Sigmoid colon (tissue), 4 donors: ENCODE measurements at regions not wholly inside any gene's neighbourhood (a gene's known extent, or its start where the extent isn't known, plus 50 kb on each side); places are given as distances from the start of the nearest gene placed in this dataset.

Source experiments
- EP300 ChIP-seq, 4 donors: sonication (generic); formaldehyde crosslinking; IDR thresholded peaks; one replicate each; pipeline ENCODE4 v1.6.1; 2017; ENCODE audit warnings: antibody characterized with exemption in 4 of 4
- POLR2A ChIP-seq, 2 donors: fragments of 450-650 bp; IDR thresholded peaks; one replicate each; pipeline ENCODE4 v1.6.1; 2016; ENCODE audit warnings: antibody characterized with exemption in 2 of 2, mild to moderate bottlenecking in 2 of 2, moderate library complexity in 2 of 2
- TF ChIP-seq, protein P1 (sequence below), 4 experiments: fragments of 450-650 bp in 3 of 4; fragments of 200-600 bp in 1 of 4; IDR thresholded peaks; one replicate each; pipeline ENCODE4 v1.5.1; 2016 to 2019; ENCODE audit warnings: antibody characterized with exemption in 4 of 4, mild to moderate bottlenecking in 3 of 4, moderate library complexity in 2 of 4

- TF ChIP-seq, protein P1, sequence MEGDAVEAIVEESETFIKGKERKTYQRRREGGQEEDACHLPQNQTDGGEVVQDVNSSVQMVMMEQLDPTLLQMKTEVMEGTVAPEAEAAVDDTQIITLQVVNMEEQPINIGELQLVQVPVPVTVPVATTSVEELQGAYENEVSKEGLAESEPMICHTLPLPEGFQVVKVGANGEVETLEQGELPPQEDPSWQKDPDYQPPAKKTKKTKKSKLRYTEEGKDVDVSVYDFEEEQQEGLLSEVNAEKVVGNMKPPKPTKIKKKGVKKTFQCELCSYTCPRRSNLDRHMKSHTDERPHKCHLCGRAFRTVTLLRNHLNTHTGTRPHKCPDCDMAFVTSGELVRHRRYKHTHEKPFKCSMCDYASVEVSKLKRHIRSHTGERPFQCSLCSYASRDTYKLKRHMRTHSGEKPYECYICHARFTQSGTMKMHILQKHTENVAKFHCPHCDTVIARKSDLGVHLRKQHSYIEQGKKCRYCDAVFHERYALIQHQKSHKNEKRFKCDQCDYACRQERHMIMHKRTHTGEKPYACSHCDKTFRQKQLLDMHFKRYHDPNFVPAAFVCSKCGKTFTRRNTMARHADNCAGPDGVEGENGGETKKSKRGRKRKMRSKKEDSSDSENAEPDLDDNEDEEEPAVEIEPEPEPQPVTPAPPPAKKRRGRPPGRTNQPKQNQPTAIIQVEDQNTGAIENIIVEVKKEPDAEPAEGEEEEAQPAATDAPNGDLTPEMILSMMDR (IDR thresholded peaks at IDR 0.05) = no peak
- TF ChIP-seq POLR2A (IDR thresholded peaks at IDR 0.05) (no peak), EP300 (IDR thresholded peaks at IDR 0.05) (no peak)
Measured at GRCh38 chr13:61725806-61726205, 310.2 kb upstream of the PCDH20 start.
